IMR-90 (cell line): ENCODE measurements at regions not wholly inside any gene's neighbourhood (a gene's known extent, or its start where the extent isn't known, plus 50 kb on each side); places are given as distances from the start of the nearest gene placed in this dataset.

Source experiments
- ATAC-seq: fragments of 200-7000 bp; cut with Tn5 transposase; 2 replicates; pipeline ENCODE4 v1.9.1; 2020; ENCODE audit warnings: low read depth, mild to moderate bottlenecking, moderate library complexity
- BruUV-seq: library from RNA; stranded (reverse); fragments of 400-500 nt; replicated peaks from 2 replicates; lab custom pipeline; 2021; lab: Mats Ljungman, UMichigan
- CTCF ChIA-PET: fragments of 300-600 bp; formaldehyde crosslinking; extraction: SDS; loops from one replicate; lab custom pipeline; 2021; ENCODE audit warnings: antibody characterized with exemption; lab: Yijun Ruan, JAX
- POLR2A ChIA-PET: fragments of 300-600 bp; sonication (Branson Sonifier 250); formaldehyde crosslinking; loops from one replicate; lab custom pipeline; 2022; ENCODE audit warnings: antibody characterized with exemption; ENCODE audit not compliant: unreplicated experiment; lab: Charles Lee
- DNase-seq: peaks from one replicate; pipeline ENCODE4 v3.0.0; 2013
- H2AFZ ChIP-seq: replicated peaks from 2 replicates; pipeline ENCODE3; 2013; ENCODE audit warnings: low read length, mild to moderate bottlenecking; ENCODE audit not compliant: poor library complexity
- H2AK5ac ChIP-seq: 2 replicates; pipeline ENCODE4 v1.6.1; 2013; ENCODE audit warnings: low read depth, low read length, inconsistent platforms
- H2AK9ac ChIP-seq: replicated peaks from 2 replicates; pipeline ENCODE3; 2013; ENCODE audit warnings: mild to moderate bottlenecking, low read depth, low read length, moderate library complexity; ENCODE audit not compliant: poor library complexity
- H2BK120ac ChIP-seq: 2 replicates; pipeline ENCODE4 v1.6.1; 2013; ENCODE audit warnings: low read depth, low read length, inconsistent platforms
- H2BK15ac ChIP-seq: 3 replicates; pipeline ENCODE4 v1.6.1; 2013; ENCODE audit warnings: low read depth, low read length, inconsistent platforms
- H2BK20ac ChIP-seq: 2 replicates; pipeline ENCODE4 v1.6.1; 2013; ENCODE audit warnings: low read depth, mild to moderate bottlenecking, inconsistent platforms, low read length, moderate library complexity
- H2BK5ac ChIP-seq: 2 replicates; pipeline ENCODE4 v1.6.1; 2013; ENCODE audit warnings: mild to moderate bottlenecking, low read depth, low read length, inconsistent platforms; ENCODE audit not compliant: poor library complexity, severe bottlenecking
- H3K14ac ChIP-seq: replicated peaks from 2 replicates; pipeline ENCODE4 v1.6.1; 2013; ENCODE audit warnings: low read depth, low read length, inconsistent platforms
- H3K18ac ChIP-seq: 2 replicates; pipeline ENCODE4 v1.6.1; 2013; ENCODE audit warnings: low read depth, low read length, control low read depth
- H3K23ac ChIP-seq: 2 replicates; pipeline ENCODE4 v1.6.1; 2013; ENCODE audit warnings: low read depth, low read length, inconsistent platforms
- H3K27ac ChIP-seq: 2 replicates; pipeline ENCODE4 v1.5.1; 2013; ENCODE audit warnings: mild to moderate bottlenecking, control low read depth, low read length; ENCODE audit not compliant: insufficient read depth
- H3K27me3 ChIP-seq: 2 replicates; pipeline ENCODE4 v1.6.1; 2013; ENCODE audit warnings: low read length; ENCODE audit not compliant: control insufficient read depth, insufficient read depth
- H3K36me3 ChIP-seq: 2 replicates; pipeline ENCODE4 v1.6.1; 2013; ENCODE audit warnings: low read length, mixed read lengths; ENCODE audit not compliant: control insufficient read depth, insufficient read depth
- H3K4ac ChIP-seq: 2 replicates; pipeline ENCODE4 v1.6.1; 2013; ENCODE audit warnings: low read depth, low read length, inconsistent platforms
- H3K4me1 ChIP-seq: 2 replicates; pipeline ENCODE4 v1.6.1; 2013; ENCODE audit warnings: low read length, mixed read lengths; ENCODE audit not compliant: control insufficient read depth, insufficient read depth
- H3K4me2 ChIP-seq: 2 replicates; pipeline ENCODE4 v1.6.1; 2013; ENCODE audit warnings: low read depth, mild to moderate bottlenecking, control low read depth, low read length, moderate library complexity
- H3K4me3 ChIP-seq: 2 replicates; pipeline ENCODE4 v1.5.1; 2013; ENCODE audit warnings: low read depth, mild to moderate bottlenecking, control low read depth, low read length, moderate library complexity; ENCODE audit not compliant: insufficient read depth
- H3K56ac ChIP-seq: 2 replicates; pipeline ENCODE4 v1.6.1; 2013; ENCODE audit warnings: low read length, inconsistent platforms; ENCODE audit not compliant: insufficient read depth; ENCODE audit errors: extremely low read depth
- H3K79me1 ChIP-seq, 2 experiments: 2 replicates each; pipeline ENCODE4 v1.6.1; 2013; ENCODE audit warnings: low read length in 2 of 2, inconsistent platforms in 1 of 2, low read depth in 1 of 2
- H3K9ac ChIP-seq: 2 replicates; pipeline ENCODE4 v1.6.1; 2013; ENCODE audit warnings: low read depth, low read length, control low read depth
- H3K9me1 ChIP-seq: 2 replicates; pipeline ENCODE4 v1.6.1; 2013; ENCODE audit warnings: low read length, inconsistent platforms; ENCODE audit not compliant: insufficient read depth
- H3K9me3 ChIP-seq: 2 replicates; pipeline ENCODE4 v1.6.1; 2013; ENCODE audit warnings: low read length; ENCODE audit not compliant: control insufficient read depth, insufficient read depth
- H4K20me1 ChIP-seq: 2 replicates; pipeline ENCODE4 v1.6.1; 2013; ENCODE audit warnings: low read length, inconsistent platforms; ENCODE audit not compliant: insufficient read depth
- H4K5ac ChIP-seq: 2 replicates; pipeline ENCODE4 v1.6.1; 2013; ENCODE audit warnings: mild to moderate bottlenecking, low read depth, low read length, control low read depth
- H4K8ac ChIP-seq, 2 experiments: 2 replicates each; pipeline ENCODE4 v1.6.1; 2013; ENCODE audit warnings: low read depth in 2 of 2, low read length in 2 of 2, control low read depth in 1 of 2, inconsistent platforms in 1 of 2
- H4K91ac ChIP-seq: 2 replicates; pipeline ENCODE4 v1.6.1; 2013; ENCODE audit warnings: low read depth, low read length, inconsistent platforms; ENCODE audit not compliant: insufficient read depth
- BHLHE40 ChIP-seq: fragments of 150-350 bp; IDR thresholded peaks from 2 replicates; pipeline ENCODE4 v1.6.1; 2016; ENCODE audit warnings: mild to moderate bottlenecking, low read depth, low read length
- CEBPB ChIP-seq: IDR thresholded peaks from 2 replicates; pipeline ENCODE4 v1.6.1; 2012; ENCODE audit warnings: low read depth, low read length, improper control_type of control experiment
- CHD1 ChIP-seq: IDR thresholded peaks from 2 replicates; pipeline ENCODE4 v1.6.1; 2012; ENCODE audit warnings: low read depth, low read length, improper control_type of control experiment
- CTCF ChIP-seq: conservative IDR thresholded peaks from 2 replicates; pipeline ENCODE4 v1.5.1; 2012; ENCODE audit warnings: mild to moderate bottlenecking, low read depth, low read length, improper control_type of control experiment
- ELK1 ChIP-seq: fragments of 150-350 bp; IDR thresholded peaks from 2 replicates; pipeline ENCODE4 v1.6.1; 2016; ENCODE audit warnings: low read depth, mild to moderate bottlenecking, low read length, moderate library complexity, borderline replicate concordance
- FOS ChIP-seq: fragments of 150-350 bp; IDR thresholded peaks from 2 replicates; pipeline ENCODE4 v1.6.1; 2016; ENCODE audit warnings: low read depth, low read length
- MAFK ChIP-seq: IDR thresholded peaks from 2 replicates; pipeline ENCODE4 v1.6.1; 2012; ENCODE audit warnings: low read depth, low read length, improper control_type of control experiment
- MAZ ChIP-seq: IDR thresholded peaks from 2 replicates; pipeline ENCODE4 v1.6.1; 2012; ENCODE audit warnings: low read depth, mild to moderate bottlenecking, low read length, improper control_type of control experiment, moderate library complexity, borderline replicate concordance
- MXI1 ChIP-seq: IDR thresholded peaks from 2 replicates; pipeline ENCODE4 v1.6.1; 2012; ENCODE audit warnings: low read depth, mild to moderate bottlenecking, low read length, moderate library complexity, borderline replicate concordance
- NFE2L2 ChIP-seq: fragments of 150-350 bp; IDR thresholded peaks from 2 replicates; pipeline ENCODE4 v1.6.1; 2016; ENCODE audit warnings: low read depth, mild to moderate bottlenecking, low read length
- POLR2A ChIP-seq: IDR thresholded peaks from 2 replicates; pipeline ENCODE4 v1.6.1; 2012; ENCODE audit warnings: mild to moderate bottlenecking, low read depth, low read length
- RAD21 ChIP-seq: IDR thresholded peaks from 2 replicates; pipeline ENCODE4 v1.6.1; 2012; ENCODE audit warnings: low read length, improper control_type of control experiment
- RCOR1 ChIP-seq: IDR thresholded peaks from 2 replicates; pipeline ENCODE4 v1.6.1; 2012; ENCODE audit warnings: mild to moderate bottlenecking, low read length, improper control_type of control experiment; ENCODE audit not compliant: insufficient replicate concordance
- RFX5 ChIP-seq: IDR thresholded peaks from 2 replicates; pipeline ENCODE4 v1.8.0; 2012; ENCODE audit warnings: low read depth, mild to moderate bottlenecking, low read length, moderate library complexity
- SMC3 ChIP-seq: fragments of 150-350 bp; IDR thresholded peaks from 2 replicates; pipeline ENCODE4 v1.6.1; 2016; ENCODE audit warnings: low read depth, mild to moderate bottlenecking, antibody characterized with exemption, low read length, moderate library complexity
- USF2 ChIP-seq: fragments of 150-350 bp; IDR thresholded peaks from 2 replicates; pipeline ENCODE4 v1.6.1; 2017; ENCODE audit warnings: mild to moderate bottlenecking, antibody characterized with exemption, low read length, low read depth
- WGBS, 2 experiments: methylation state at CpG; one replicate each; pipeline versions ENCODE4 v1.1.5 to v1.1.7; 2013; ENCODE audit warnings: missing lambda C conversion rate in 2 of 2; ENCODE audit not compliant: insufficient read length in 1 of 2; ENCODE audit errors: extremely low coverage in 2 of 2; 5-methylcytosine and 5-hydroxymethylcytosine counted together
- dilution Hi-C: fragments of 300-500 bp; cut with HindIII; formaldehyde crosslinking; loops from one replicate; pipeline ENCODE4 v1.14.3; 2018; ENCODE audit warnings: low sequenced_read_pairs; ENCODE audit not compliant: unreplicated experiment
- in situ Hi-C: fragments of 300-500 bp; cut with MboI; formaldehyde crosslinking; loops from 3 replicates; pipeline ENCODE4 v1.14.3; 2019; ENCODE audit warnings: low sequenced_read_pairs, inconsistent platforms, mixed read lengths
- intact Hi-C: fragments of 100-400 bp; cut with micrococcal nuclease; formaldehyde crosslinking; loops from 2 replicates; pipeline ENCODE4 v1.10.0; 2022

GRCh38 chr5:102069974-102070373 lies 226.1 kb downstream of the SLCO4C1 start:
- dilution Hi-C loops (no loop called here), intact Hi-C loops (no loop called here), in situ Hi-C loops (no loop called here)
- Histone ChIP-seq H4K8ac (no peak overlapping the region), H3K27me3 (no peaks in the 10 kb centered on the region), H3K4me2 (no peak overlapping the region), H4K20me1 (no peaks in the 10 kb centered on the region), H2BK5ac (no peak overlapping the region), H3K18ac (no peak overlapping the region), H2BK20ac (no peak overlapping the region), H3K4me1 (no peaks in the 10 kb centered on the region), H3K56ac (no peak overlapping the region), H4K91ac (no peak overlapping the region), H3K23ac (no peak overlapping the region), H2AK9ac (no peak overlapping the region), H3K27ac (no peak overlapping the region), H3K79me1 (no peaks in the 10 kb centered on the region), H2BK120ac (no peak overlapping the region), H3K9me1 (no peaks in the 10 kb centered on the region), H2AFZ (no peak overlapping the region), H3K4me3 (no peak overlapping the region), H3K9me3 (peaks cover 3% of the 10 kb centered on the region; the same call in 1 of the 2 replicates), H3K4ac (no peak overlapping the region), H3K9ac (no peak overlapping the region), H2BK15ac (no peak overlapping the region), H3K36me3 (no peaks in the 10 kb centered on the region), H3K14ac (no peak overlapping the region), H2AK5ac (no peak overlapping the region), H4K5ac (no peak overlapping the region)
- DNase-seq (no peak), ATAC-seq (no peak)
- ChIA-PET CTCF (no interaction called here), POLR2A (no interaction called here)
- no CpG with 5 or more reads among the region's 3 CpGs for WGBS, 2 experiments
- TF ChIP-seq BHLHE40 (no peak), POLR2A (no peak), RCOR1 (no peak), RAD21 (no peak), FOS (no peak), MAFK (no peak), RFX5 (no peak), MXI1 (no peak), MAZ (no peak), SMC3 (no peak), NFE2L2 (no peak), CTCF (no peak), USF2 (no peak), CEBPB (no peak), CHD1 (no peak), ELK1 (no peak)
- no TSS peak for BruUV-seq
